Glomerular visceral epithelial cell (primary cell): ENCODE measurements at regions not wholly inside any gene's neighbourhood (a gene's known extent, or its start where the extent isn't known, plus 50 kb on each side); places are given as distances from the start of the nearest gene placed in this dataset.

Experiments used
- DNase-seq: peaks from one replicate; pipeline ENCODE4 v3.0.0-alpha.2; 2016; ENCODE audit errors: extremely low spot score

DNA sequence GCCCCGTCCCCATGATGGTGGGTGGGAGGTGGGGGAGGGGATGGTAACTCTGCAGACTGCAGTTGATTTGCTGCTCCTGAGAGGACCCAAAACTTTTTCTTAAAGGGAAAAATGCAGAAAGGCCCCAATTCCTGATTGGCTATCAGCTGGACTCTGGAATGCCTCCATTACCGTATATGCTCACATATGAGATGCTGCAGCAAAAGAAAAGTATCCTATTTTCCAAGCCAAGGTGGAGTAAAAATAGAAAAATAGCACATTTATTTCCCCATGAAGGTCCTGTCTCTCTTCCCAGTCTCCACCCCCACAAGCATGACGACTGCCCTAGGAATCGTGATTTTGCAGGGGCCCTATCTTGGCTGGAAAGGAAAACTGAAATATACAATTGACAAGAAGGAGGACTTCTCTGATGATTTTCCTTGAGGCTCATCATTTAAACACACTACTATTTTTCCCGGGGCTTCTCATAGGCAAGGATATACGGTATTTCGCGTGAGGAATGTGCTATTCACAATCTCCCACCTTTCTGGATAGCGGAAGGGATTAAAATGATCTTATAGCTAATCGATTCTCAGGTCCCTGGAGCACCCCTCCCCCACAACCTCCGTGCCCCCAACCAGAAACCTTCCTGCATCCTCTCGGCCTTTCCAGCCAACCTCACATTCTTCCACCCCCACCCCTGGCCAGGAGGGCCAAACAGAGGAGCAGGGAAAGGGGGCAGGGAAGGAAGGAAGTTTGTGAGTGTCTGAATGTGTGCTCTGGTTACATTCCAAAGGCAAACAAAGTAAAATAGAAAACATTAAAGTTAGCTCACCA, 138.9 kb upstream of the CCND2 start:
- DNase-seq, result no peak

DNA sequence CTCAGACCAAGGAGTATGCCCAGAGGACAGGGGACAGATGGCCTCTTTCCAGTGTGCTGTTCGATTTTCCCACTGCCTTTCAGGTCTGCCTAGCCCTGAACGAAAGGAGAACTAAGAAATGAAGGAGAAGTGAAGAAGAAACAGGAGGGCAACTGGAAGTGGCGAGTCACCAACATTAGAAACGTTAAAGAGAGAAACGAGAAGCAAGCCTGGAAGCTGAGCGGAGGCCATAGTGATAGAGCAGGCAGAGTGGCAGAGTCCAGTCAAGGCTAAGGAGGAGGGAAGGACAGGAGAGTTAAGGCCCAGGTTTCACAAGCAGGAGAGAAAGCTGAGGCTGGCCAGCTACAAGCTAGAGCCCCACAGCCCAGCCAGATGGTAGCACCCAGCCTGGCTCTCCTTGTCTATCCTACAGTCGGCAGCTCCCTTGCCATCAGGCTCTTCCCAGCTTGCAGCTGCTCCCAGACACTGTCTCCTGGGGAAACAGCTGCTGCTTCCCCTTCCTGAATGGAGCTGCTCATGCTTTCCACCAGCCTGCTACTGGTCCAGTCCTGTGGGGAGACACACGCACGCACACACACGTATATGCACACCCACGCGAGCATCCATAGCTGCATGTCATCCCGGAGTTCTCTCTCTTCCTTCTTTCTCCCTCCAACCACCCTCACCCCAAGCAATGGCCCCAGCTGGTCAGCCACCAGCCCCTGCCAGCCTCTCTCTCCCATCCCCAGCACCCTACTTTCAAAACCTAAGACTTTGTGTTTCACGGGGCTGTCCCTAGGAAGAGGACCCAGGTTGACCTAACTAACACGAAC, 139.7 kb upstream of the CCND2 start:
- no peak for DNase-seq

DNA sequence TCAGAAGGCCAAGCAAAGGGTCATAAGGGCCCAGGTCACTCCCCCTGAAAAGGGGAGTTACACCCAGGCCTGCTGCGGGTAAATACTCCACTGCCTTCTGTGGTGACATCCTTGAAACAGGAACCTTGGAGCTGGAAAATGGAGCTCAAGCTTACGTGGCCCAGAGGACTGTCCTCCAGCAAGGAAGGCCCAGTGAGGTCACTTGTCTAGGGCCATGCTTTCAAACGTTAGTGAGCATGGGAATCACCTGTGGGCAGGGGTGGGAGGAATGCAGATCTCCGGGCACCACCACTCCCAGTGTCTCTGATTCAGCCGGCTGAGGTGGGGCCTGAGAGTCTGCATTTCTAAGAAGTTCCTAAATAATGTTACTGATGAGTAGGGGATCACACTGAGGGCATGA, 140.5 kb upstream of the CCND2 start:
- DNase-seq, result no peak

DNA sequence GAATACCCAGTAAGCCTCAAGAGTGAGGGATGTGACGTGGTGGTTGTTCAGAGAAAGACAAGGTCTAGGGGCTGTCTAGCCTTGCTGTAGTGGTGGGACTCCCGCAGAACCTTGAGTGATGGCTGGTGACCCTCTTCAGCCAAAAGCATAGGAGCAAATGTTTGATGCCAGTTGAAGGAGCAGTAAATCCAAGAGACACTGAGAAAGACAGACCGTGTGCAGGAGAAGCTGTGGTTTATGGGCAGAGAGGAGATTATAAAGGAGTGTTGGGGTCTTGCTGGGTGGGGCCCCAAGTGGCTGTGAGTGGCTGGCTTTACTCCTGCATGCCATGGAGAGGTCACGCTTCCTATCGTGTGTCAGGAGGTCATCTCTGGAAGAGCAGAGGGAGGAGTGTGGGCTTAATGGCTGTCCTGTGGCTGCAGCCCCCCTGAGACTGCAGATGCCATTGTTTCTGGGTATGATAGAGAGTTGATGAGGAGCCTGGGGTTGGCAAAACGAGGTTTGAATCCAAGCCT, 152.0 kb upstream of the CCND2 start:
- no peak for DNase-seq

DNA sequence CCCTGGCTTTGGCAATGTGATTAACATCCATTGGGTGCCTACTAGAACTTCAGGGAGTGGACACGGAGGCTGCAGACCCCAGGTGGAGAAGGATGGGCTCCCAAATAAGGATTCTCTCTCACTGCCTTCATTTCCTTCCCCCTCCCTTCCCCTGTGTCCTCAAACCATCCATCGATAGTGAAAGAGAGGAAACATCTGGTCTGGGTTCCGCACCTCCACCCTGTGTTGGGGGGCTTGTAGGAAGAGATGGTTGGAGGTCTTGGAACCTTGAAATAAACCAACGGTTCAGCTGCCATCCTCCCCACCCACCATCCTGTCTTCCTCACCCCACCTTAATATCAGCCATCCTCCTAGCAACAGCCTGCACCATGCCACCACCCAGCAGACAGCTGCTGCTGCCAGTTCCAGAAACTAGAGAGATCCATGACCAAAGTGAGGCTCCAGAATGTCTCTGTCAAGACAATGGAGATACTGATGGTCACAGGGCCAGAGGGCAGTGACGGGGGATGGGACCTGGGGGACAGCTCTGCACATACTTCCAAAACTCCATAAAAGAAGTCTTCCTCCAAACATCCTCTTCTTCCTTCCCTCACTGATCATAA, 153.1 kb upstream of the CCND2 start:
- DNase-seq, result no peak

DNA sequence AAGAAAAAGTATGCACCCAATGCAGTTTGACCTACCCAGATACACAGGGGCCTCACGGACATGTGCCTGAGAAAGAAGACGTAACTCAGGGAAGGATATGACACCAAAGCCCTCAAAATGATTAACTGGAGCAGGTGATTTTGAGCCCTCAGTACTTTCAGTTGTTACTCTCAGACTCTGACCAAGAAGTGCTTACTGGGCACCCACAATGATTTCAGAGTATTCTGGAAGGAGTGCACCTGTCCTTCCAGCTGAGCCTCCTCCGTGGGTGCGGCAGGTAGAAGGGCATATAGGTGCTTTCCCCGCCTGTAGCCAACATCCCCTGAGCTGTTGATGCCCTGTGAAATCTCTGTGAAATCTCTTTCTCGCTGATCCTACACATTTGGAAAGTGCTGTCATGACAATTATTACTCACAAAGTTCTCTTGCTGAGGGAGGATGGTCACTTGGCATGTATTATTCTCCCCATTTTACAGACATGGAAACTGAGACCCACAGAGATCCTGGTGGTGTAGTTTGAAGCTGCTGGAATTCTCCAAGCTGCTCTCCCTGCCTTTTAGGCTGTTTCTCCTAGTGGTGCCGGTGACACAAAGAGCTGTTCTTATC, 154.3 kb upstream of the CCND2 start:
- DNase-seq, result no peak

DNA sequence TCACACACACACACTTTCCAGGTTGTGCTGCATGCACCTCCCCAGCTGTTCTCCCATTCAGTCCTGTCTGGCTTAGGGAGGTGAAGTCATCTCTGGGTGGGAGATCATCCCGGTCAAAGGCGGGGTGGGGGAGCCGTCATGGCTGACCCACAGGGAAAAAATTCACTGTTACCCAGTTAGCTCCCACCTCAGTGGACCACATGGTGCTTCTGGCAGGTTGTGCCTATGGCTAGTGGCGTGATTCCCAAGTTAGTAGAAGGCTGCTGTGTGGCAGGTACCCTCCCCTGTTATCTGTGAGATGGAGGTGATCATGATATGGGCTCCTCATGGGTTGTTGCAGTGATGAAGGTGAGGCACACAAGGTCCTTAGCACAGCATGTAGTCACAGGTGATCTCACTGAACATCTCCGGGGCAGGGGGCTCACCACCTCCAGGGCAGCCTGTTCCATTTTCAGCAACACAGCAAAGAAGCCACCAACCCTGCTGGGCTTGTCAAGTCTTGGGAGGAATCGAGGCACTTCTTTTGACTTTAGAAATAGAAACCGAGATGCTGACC, 154.9 kb upstream of the CCND2 start:
- DNase-seq, result no peak

DNA sequence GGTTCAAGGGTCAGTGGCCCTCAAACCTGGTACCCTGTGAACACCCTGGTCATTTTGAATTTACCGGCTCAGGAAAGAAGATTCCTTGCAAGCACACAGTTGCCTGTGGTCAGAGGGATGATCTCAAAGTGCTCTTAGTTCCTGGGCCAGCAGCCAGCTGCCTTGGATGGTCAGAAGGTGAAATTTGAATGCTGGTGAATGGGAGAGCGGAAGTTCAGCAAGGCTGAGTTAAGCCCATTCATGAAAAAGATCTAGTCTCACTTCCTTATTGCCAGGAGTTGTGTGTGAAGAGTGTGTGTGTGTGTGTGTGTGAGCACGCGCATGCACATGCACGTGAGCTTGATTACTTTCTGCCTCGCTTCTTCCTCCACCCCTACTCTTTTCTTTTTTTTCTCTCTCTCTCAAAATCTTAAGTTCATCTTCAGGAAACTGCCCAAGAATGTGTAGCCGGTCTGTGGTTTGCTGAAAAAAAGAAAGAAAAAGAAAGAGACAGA, 155.5 kb upstream of the CCND2 start:
- peak; percentile 71 for DNase-seq

DNA sequence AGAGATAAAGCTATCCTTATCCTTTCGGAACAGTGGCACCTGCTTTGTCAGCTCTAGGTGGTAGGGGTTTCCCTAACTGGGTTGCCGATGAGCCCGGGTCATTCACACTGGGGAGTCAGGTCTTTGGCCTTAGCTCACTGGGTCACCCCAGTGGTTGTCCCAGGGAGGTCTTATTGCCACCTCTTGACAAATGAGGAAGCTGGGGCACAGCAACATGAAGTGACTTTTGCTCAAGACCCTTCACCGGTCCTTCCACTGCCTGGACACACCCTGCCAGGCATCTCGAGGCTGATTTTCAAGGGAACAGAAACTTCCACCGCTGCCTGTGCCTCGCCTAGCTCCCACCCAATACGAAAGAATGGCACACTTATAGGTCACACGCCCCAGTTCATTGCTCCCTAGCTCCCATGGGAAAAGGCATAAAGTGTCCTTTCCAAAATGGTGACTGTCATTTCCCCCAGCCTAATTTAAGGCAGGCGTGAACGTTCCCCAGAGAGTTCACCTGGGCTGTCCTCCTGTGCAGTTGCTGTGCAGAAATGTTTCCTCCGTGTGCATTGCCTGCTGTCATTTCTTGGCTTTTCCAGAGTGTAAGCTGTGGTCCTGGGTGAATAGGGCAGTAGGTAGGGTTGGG, 156.1 kb upstream of the CCND2 start:
- no peak for DNase-seq

DNA sequence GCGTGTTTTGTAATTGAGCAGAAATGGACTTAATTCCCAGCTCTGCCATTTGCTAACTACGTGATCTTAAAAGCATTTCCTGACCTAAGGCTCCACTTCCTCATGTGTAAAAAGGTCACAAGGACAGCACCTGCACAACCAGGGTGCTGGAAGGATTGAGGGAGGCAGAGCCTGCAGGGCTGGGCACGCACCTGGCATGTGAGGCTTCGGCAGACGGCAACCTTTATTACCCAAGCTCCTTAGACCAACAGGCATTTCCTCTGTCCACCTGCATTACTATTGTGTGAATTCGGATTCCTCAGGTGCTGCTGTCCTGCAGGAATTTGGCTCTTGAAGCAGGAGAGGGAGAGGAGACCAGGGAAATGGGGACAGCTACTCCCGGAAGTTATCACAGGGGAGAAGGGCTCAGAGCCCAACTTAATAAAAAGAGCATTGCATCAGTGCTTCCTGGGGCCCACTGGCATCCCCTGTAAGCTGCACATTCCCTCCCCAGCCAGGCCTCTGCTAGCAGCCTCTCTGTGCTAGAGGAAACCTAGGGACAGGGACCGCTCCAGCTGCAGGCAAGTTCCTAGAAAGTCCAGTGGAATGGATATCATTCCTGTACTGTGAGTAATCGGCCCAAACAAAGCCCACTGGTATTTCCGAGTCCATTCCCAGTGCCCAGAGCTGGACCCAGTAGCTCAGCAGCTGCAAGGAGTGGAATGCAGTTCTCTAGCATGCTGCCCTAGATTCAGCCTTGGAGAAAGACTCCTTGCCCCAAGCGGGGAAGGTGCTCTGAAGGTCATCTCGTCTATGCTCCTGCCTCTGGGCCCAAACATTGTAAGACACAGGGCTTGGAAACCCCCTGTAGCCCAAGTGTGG, 157.1 kb upstream of the CCND2 start:
- peak; percentile 75 for DNase-seq

DNA sequence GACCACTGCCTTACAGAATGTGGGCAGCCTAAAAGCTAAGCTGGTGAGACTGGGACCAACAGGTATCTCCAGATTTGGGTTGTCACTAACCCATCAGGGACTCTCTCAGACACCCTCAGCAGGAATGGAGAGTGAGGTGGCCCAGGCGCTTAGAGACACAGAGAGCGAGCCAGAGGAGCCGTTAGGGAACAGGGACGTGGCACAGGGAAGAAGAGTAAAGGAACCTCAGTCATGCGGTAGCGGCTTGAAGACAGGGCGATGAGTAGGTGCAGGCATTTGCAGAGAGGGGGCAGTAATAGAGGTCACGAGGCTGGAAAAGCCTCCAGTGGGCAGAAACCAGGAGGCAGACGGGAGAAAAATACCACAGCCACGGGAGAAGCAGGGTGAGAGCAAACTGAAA, 158.0 kb upstream of the CCND2 start:
- DNase-seq, result no peak

DNA sequence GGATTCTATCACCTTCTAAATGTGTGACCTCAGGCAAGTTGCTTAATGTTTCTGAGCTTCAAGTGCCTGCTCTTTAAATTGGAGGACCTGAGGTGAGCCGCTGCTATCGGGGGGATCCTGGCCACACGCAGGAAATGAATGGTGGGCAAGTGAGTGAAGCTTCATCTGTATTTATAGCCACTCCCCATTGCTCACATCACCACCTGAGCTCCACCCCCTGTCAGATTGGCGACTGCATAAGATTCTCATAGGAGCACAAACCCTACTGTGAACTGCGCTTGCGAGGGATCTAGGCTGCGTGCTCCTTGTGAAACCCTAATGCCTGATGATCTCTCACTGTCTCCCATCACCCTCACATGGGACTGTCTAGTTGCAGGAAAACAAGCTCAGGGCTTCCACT, 158.6 kb upstream of the CCND2 start:
- no peak for DNase-seq

DNA sequence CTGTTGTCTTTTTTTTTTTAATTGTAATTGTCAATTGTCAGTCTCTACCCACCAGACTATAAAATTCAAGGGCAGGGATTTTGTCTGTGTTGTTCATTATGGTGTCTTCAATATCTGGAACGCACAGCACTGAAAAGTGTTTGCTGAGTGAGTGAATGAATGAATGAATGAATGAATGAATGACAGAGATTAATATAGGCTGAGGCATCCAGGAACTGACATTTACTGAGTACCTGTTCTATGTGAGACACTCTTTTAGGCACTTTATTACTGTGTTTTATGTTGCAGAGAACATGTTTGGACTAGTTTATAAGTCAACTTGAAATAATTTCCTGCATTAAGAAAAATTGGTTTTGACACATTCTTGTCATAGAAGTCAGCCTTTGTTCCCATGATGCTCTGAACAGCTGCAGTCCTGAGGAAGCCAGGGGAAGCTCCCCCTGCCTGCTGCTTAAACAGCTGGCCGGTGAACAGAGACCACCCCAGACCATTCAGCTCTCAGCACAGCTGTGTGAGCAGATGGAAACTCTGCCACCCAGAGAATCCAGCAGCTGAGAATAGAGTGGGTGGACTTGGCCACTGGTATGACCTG, 160.7 kb upstream of the CCND2 start:
- no peak for DNase-seq

DNA sequence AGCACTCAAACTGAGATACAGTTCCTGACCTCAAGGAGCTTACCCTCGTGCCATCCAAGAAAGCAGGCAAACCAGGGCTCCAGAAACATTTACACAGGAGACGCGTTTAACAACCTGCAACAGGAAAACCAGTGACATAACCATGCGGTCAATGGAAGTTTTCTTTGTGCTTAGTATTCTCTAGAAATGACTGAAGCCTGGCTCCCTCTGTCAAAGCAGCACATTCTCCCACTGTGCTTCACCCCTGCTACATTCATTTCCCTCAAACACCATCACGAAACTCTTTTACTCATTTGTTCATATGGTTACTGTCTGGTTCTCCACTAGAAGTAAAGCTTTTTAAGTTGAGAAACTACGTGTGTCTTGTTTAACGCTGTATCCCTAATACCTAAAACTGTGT, 161.3 kb upstream of the CCND2 start:
- no peak for DNase-seq

DNA sequence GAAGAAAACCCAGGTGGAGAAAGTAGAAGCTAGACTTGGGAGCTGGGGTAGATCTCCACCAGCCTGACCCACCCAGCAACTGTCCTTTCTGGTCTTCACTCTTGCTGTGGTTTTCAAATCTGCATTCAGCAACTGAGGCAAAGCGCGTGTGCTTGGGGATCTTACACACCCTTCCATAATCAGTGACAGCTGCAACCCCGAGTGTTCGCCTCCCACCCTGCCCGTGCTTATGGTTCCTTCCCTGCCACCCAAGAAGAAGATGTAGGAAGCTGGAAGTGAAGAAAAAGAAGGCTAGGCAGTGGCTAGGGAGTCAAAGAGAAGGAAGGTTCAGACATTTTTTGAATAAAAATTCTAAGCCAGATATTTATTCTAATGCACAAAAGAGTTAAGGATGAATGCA, 162.6 kb upstream of the CCND2 start:
- DNase-seq, result no peak

DNA sequence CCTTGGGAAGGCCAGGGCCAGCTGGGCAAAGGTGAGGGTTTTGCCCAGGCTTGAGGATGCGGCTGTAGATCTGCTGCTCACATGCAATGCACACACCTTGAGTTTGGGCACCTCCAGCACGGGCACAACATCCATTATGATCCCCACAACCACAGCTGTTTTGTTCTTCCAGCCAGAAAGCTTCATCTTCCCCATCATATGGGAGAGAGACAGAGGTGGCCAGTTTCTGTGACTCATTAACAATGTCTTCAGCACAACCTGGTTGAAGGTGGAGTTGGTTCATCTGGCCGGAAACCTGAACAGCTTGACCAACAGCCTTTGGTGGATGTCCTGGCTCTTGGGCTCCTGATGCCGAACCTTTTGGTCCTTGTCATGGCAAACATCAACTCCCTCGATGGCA, 163.7 kb upstream of the CCND2 start:
- DNase-seq, result no peak

DNA sequence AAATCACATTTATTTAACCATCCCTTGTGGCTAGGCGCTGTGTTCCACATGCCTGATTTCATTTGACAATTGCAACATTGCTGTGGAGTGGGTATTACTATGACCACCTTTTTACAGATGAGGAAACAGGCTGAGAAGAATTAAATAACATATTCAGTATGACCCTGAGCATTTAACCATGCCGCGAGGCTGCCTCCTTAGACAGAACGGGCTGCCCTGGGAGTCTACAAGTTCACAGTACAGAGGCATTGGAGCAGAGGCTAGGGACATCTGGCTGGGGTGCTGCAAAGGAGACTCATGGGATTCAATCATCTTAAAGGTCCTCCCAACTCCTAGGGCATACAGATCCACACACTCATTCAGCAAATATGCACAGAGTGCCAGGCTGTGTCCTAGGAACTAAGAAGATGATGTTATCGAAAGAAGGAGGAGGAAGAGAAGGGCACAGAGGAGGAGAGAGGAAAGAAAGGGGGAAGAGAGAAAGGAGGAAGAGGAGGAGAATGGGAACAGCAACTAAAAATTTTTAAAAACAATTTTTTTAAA, 164.7 kb upstream of the CCND2 start:
- DNase-seq, result no peak

DNA sequence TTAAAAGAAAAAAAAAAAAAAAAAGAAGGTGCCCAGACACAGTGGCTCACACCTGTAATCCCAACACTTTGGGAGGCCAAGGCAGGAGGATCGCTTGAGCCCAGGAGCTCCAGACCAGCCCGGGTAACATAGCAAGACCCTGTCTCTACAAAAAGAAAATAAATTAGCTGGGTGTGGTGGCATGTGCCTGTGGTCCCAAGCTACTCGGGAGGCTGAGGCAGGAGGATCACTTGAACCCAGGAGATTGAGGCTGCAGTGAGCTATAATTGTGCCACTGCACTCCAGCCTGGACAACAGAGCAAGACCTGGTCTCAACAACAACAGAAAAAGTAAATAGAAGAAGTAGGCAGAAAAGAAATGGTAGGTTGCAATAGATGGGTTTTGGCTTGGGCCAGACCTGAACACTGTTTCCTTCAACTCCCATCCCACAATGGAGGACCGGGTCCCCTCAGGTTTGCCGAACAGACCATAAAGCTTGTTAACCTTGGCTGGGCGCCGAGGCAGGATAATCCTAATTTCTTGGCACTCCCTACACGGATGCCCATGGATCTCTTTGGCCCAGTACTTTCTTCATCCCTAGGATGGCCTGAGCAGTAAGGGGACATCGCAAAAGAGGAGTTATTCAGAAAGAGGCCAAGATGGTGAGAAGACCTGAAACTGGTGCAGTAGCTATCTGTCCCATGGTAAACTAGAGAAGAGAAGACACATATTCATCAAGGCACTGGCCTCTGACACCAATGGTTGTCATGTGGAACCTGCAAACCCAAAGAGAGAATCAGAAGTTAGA, 165.5 kb upstream of the CCND2 start:
- DNase-seq, result no peak

DNA sequence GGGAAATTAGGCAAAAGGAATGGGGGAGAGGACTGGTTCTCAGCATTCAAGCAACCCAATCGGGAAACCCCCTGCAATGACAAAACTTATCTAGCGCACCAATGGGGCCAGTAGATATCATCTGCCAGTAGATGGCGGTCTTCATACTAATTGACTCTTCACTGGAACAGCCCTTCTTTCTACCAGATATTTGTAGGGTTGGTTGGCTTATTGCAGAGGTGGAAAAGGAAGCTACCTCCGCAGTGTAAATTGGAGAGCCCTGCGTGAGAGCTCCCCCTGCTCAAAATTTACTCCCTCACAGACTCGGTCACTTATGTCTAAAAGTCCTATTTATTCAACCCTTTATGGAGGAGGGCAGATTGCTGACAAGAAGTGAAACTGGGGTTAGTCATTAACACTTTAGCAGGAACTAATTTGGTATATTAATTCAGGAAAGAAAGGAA, 166.1 kb upstream of the CCND2 start:
- DNase-seq, result peak; percentile 30
